Fibroblast of pulmonary artery (primary cell): ENCODE measurements at regions not wholly inside any gene's neighbourhood (a gene's known extent, or its start where the extent isn't known, plus 50 kb on each side); places are given as distances from the start of the nearest gene placed in this dataset.

Source experiments
- DNase-seq: peaks from one replicate; pipeline ENCODE4 v3.0.0-alpha.2; 2010; ENCODE audit warnings: low read depth
- H3K4me3 ChIP-seq: replicated peaks from 2 replicates; pipeline ENCODE4 v1.5.1; 2011; ENCODE audit warnings: low read depth, mild to moderate bottlenecking, control low read depth, low read length, moderate library complexity
- TF ChIP-seq, protein P1 (sequence below): IDR thresholded peaks from 2 replicates; pipeline ENCODE4 v1.5.1; 2011; ENCODE audit warnings: mild to moderate bottlenecking, control low read depth, low read length, inconsistent platforms; ENCODE audit errors: missing control alignments

DNA sequence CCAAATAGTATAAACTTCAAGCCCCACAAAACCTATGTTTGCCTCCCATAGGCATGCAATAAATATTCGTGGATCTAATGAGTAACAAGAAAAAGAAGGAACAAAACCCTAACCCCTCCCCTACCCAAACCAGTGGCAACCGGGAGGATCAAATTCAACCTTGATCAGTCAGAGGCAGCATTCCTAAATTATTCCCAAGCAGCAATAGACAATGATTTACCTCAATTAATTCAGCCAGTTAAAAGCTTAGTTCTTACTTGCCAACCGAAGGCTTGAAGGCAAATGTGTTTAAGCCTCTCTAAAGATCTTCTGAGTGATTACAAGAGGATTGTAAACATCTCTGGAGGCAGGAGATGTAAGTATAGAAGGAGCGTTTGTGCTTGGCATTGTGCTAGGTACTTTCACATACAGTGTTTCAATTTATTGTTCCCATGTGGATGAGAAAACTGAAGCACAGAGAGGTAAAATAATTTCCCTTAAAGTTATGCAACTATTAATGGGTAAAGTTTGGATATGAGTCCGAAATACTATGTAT is 197.7 kb downstream of the MTX2 start:
- DNase-seq = no peak
- TF ChIP-seq, protein P1, sequence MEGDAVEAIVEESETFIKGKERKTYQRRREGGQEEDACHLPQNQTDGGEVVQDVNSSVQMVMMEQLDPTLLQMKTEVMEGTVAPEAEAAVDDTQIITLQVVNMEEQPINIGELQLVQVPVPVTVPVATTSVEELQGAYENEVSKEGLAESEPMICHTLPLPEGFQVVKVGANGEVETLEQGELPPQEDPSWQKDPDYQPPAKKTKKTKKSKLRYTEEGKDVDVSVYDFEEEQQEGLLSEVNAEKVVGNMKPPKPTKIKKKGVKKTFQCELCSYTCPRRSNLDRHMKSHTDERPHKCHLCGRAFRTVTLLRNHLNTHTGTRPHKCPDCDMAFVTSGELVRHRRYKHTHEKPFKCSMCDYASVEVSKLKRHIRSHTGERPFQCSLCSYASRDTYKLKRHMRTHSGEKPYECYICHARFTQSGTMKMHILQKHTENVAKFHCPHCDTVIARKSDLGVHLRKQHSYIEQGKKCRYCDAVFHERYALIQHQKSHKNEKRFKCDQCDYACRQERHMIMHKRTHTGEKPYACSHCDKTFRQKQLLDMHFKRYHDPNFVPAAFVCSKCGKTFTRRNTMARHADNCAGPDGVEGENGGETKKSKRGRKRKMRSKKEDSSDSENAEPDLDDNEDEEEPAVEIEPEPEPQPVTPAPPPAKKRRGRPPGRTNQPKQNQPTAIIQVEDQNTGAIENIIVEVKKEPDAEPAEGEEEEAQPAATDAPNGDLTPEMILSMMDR = no peak
- H3K4me3 ChIP-seq = no peak overlapping the region

DNA sequence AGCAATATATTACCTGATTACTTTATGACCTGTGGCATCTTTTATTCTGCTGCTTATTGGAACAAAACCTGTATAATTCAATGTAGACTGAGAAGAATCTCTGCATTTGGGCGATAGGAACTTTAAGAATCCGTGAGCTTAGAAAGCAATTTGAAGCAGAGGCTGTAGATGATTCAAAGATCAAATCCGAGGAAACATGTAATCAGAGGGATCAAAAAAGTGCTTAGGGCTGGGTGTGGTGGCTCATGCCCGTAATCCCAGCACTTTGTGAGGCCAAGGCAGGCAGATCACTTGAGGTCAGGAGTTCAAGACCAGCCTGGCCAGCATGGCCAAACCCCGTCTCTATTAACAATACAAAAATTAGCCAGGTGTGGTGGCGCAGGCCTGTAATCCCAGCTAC is 198.4 kb downstream of the MTX2 start:
- TF ChIP-seq, protein P1 = no peak
- DNase-seq = no peak
- H3K4me3 ChIP-seq = no peak overlapping the region

DNA sequence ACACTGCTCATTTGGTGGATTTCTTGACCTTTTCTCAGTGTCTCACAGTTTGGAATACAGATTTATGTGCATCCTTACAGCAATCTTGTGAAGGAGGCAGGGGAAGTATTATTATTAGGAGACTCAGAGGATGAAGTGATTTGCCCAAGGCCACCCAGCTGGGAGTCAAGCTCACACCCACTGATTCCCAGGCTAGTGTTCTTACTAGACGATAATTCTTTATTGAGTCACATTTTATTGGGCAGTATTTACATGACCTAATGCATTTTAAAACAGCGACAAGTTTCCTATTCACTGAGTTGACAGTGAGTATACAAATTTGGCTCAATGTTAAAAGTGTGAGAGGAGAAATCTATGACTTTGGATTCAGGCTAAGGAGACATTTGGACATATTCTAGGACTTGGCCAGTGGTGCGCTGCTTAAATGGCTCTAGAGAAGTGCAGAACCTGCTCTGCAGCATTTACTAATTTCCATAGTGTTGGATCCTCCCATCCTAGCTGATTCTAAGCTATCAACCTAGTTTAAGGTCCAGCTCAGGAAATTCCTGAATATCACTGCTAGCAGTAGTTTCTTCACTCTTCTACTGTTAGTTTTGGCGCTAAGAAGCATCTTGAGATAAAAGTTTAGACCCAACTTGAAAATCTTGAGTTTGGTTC is 199.3 kb downstream of the MTX2 start:
- TF ChIP-seq, protein P1 = no peak
- no peak for DNase-seq
- H3K4me3 ChIP-seq = no peak overlapping the region

DNA sequence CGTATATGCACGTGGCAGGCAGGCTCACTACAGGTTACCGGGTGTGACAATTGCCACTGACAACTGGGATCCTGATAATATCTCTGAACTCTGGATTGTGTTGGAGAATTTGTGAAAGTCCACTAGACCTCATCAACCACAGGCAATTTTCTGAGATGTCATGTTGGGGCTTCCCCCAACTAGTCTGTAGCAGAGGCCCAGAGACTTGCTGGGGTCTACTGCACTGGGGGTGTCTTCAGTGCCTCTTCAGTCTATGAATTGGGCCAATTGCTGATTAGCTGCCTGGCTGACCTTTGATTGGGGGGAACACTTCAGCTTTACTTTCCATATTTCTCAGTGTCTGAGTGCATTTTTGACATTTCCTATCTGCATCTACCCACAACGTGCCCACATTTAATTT is 201.5 kb downstream of the MTX2 start:
- no peak for DNase-seq
- TF ChIP-seq, protein P1 = no peak
- H3K4me3 ChIP-seq = no peak overlapping the region

DNA sequence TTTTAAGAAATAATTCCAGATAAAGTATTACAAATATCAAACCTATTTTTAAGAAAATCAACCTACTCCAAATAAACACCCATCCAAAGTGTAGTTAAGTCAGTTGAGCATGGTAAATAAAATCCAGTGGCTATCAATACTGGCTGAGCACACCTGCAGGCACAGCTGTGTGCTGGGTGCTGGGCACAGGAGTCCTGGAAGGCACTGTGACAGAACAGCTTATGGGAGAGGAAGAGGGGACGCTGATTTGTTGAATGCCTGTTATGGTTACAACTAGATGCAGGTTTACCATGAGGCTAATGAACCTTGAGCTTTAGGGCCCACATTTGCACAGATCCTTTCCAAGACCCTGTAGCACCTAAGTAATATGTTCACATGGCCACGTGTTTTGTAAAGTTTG is 202.7 kb downstream of the MTX2 start:
- no peak for DNase-seq
- H3K4me3 ChIP-seq = no peak overlapping the region
- TF ChIP-seq, protein P1 = no peak

DNA sequence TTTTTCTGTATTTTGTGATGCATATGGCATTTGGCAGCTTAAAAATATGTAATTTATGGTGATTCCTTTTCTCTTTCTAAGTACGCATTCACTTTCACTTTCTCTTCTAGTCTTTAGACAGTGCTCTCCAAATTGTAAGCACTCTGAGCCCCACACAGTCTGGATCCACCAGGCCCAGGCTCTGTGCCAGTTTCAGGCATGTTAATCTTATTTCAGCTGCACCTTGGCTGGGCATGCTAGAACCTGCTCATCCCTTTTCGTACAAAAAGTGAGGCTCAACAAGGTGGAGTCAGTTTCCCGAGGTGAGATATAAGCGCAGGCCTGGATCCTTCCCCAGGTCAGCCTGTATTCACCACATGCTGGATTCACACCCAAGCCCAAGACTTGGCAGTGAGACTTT is 203.9 kb downstream of the MTX2 start:
- DNase-seq = peak; percentile 32
- TF ChIP-seq, protein P1 = no peak
- H3K4me3 ChIP-seq = peak overlapping the region; percentile 10

DNA sequence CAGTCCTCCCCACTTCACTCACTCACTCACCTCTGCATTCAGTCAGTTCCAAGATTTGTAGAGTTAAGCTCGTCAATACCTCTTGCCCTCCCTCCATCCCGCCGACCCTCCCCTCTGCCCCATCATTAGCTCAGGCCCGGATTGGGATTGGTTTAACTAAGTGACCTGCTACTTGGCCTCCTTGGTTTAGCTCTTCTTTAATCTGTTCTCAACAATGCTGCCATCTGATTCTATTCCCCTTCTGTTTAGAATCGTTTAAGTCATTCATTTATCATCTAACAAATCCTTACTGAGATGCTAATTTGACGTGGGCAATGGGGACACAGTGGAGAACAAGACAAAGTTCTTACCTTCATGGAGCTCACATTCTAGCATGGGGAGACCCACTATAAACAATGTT is 204.6 kb downstream of the MTX2 start:
- DNase-seq = no peak
- no peak overlapping the region for H3K4me3 ChIP-seq
- TF ChIP-seq, protein P1 = no peak
